ENCODE measurements at regions not wholly inside any gene's neighbourhood (a gene's known extent, or its start where the extent isn't known, plus 50 kb on each side); places are given as distances from the start of the nearest gene placed in this dataset.

- DNase-seq = no peak
Measured at GRCh38 chr7:424961-425793, 94.5 kb downstream of the PDGFA start.

GRCh38 chr7:425794-426188 is 93.9 kb downstream of the PDGFA start:
- DNase-seq = no peak

GRCh38 chr7:426510-426909 is 93.1 kb downstream of the PDGFA start:
- DNase-seq = no peak

GRCh38 chr7:427506-428103 is 92.0 kb downstream of the PDGFA start:
- no peak for DNase-seq

- no peak for DNase-seq
Measured at GRCh38 chr7:428387-428786, 91.3 kb downstream of the PDGFA start.

- no peak for DNase-seq
Measured at GRCh38 chr7:428927-429827, 90.5 kb downstream of the PDGFA start.

GRCh38 chr7:429828-430180 is 89.8 kb downstream of the PDGFA start:
- DNase-seq = no peak

- no peak for DNase-seq
Measured at GRCh38 chr7:431041-431440, 88.6 kb downstream of the PDGFA start.

GRCh38 chr7:431658-432111 is 88.0 kb downstream of the PDGFA start:
- DNase-seq = no peak

GRCh38 chr7:432256-432655 is 87.4 kb downstream of the PDGFA start:
- no peak for DNase-seq

GRCh38 chr7:432933-433332 is 86.7 kb downstream of the PDGFA start:
- no peak for DNase-seq

GRCh38 chr7:433558-433957 is 86.1 kb downstream of the PDGFA start:
- DNase-seq = no peak

- no peak for DNase-seq
Measured at GRCh38 chr7:434891-435629, 84.6 kb downstream of the PDGFA start.

GRCh38 chr7:435630-436366 is 83.8 kb downstream of the PDGFA start:
- no peak for DNase-seq

- DNase-seq = no peak
Measured at GRCh38 chr7:436367-437128, 83.1 kb downstream of the PDGFA start.

GRCh38 chr7:437329-438251 is 82.1 kb downstream of the PDGFA start:
- DNase-seq = no peak

GRCh38 chr7:438361-438760 is 81.3 kb downstream of the PDGFA start:
- DNase-seq = no peak

- no peak for DNase-seq
Measured at GRCh38 chr7:438916-439315, 80.7 kb downstream of the PDGFA start.

- DNase-seq = no peak
Measured at GRCh38 chr7:440059-440749, 79.4 kb downstream of the PDGFA start.
